Progenitor cell of endocrine pancreas (in vitro differentiated cells): ENCODE measurements at regions not wholly inside any gene's neighbourhood (a gene's known extent, or its start where the extent isn't known, plus 50 kb on each side); places are given as distances from the start of the nearest gene placed in this dataset.
"Not testable (repeated sequence)": the region's sequence is repeated elsewhere in the genome, so short reads cannot be mapped to it uniquely, and the experiment has no call there.

ENCODE experiments used
- DNase-seq: peaks from one replicate; pipeline ENCODE4 v3.0.0; 2021; ENCODE audit warnings: low spot score; ENCODE audit not compliant: unreplicated experiment
- H3K27ac Mint-ChIP-seq: 2 replicates; pipeline ENCODE4 v1.8.0; 2021; ENCODE audit warnings: mild to moderate bottlenecking, moderate library complexity, mixed read lengths
- H3K27me3 Mint-ChIP-seq: 2 replicates; pipeline ENCODE4 v1.8.0; 2021; ENCODE audit warnings: mixed read lengths
- H3K36me3 Mint-ChIP-seq: 2 replicates; pipeline ENCODE4 v1.8.0; 2022; ENCODE audit warnings: mixed read lengths; ENCODE audit not compliant: insufficient read depth
- H3K4me1 Mint-ChIP-seq: 2 replicates; pipeline ENCODE4 v1.8.0; 2021; ENCODE audit warnings: low read depth, mixed read lengths
- H3K4me3 Mint-ChIP-seq: 2 replicates; pipeline ENCODE4 v1.8.0; 2021; ENCODE audit warnings: low read depth, mild to moderate bottlenecking, moderate library complexity, mixed read lengths
- H3K9me3 Mint-ChIP-seq: 2 replicates; pipeline ENCODE4 v1.8.0; 2021; ENCODE audit warnings: low read depth, mixed read lengths
- CTCF ChIP-seq: fragments of 200-600 bp; sonication (generic); IDR thresholded peaks from one replicate; pipeline ENCODE4 v1.5.0; 2021; ENCODE audit warnings: antibody characterized with exemption, mild to moderate bottlenecking; ENCODE audit not compliant: unreplicated experiment

GRCh38 chr16:75818491-75818890 is 92.2 kb upstream of the CPHXL start:
- Mint-ChIP-seq H3K9me3 (peaks cover 13% of the 10 kb centered on the region), H3K4me1 (no peaks in the 10 kb centered on the region), H3K27me3 (no peaks in the 10 kb centered on the region), H3K4me3 (no peak overlapping the region), H3K27ac (no peak overlapping the region), H3K36me3 (no peaks in the 10 kb centered on the region)
- DNase-seq = no peak
- TF ChIP-seq CTCF = no peak

GRCh38 chr16:75820672-75821071 is 94.4 kb upstream of the CPHXL start:
- no peaks in the 10 kb centered on the region for H3K36me3 Mint-ChIP-seq
- no peaks in the 10 kb centered on the region for H3K27me3 Mint-ChIP-seq
- no peak overlapping the region for H3K27ac Mint-ChIP-seq
- DNase-seq = no peak
- H3K9me3 Mint-ChIP-seq = peaks cover 10% of the 10 kb centered on the region
- TF ChIP-seq CTCF = no peak
- no peaks in the 10 kb centered on the region for H3K4me1 Mint-ChIP-seq
- no peak overlapping the region for H3K4me3 Mint-ChIP-seq

GRCh38 chr16:75821117-75821516 is 94.8 kb upstream of the CPHXL start:
- H3K9me3 Mint-ChIP-seq = peaks cover 12% of the 10 kb centered on the region
- no peak for DNase-seq
- H3K27ac Mint-ChIP-seq = no peak overlapping the region
- no peaks in the 10 kb centered on the region for H3K4me1 Mint-ChIP-seq
- H3K36me3 Mint-ChIP-seq = no peaks in the 10 kb centered on the region
- H3K4me3 Mint-ChIP-seq = no peak overlapping the region
- H3K27me3 Mint-ChIP-seq = no peaks in the 10 kb centered on the region
- no peak for TF ChIP-seq CTCF

- H3K9me3 Mint-ChIP-seq = peaks cover 32% of the 10 kb centered on the region
- H3K36me3 Mint-ChIP-seq, H3K4me3 Mint-ChIP-seq, H3K27me3 Mint-ChIP-seq, H3K4me1 Mint-ChIP-seq, H3K27ac Mint-ChIP-seq, DNase-seq: not testable (repeated sequence)
Measured at GRCh38 chr16:75825750-75826149, 99.5 kb upstream of the CPHXL start.

GRCh38 chr16:75827372-75828038 is 101.2 kb upstream of the CPHXL start:
- peaks cover 45% of the 10 kb centered on the region for H3K9me3 Mint-ChIP-seq
- H3K4me3 Mint-ChIP-seq, H3K4me1 Mint-ChIP-seq, DNase-seq, H3K27me3 Mint-ChIP-seq, H3K27ac Mint-ChIP-seq, H3K36me3 Mint-ChIP-seq: not testable (repeated sequence)

- DNase-seq, H3K27ac Mint-ChIP-seq, H3K27me3 Mint-ChIP-seq, H3K4me3 Mint-ChIP-seq, H3K4me1 Mint-ChIP-seq, H3K36me3 Mint-ChIP-seq: not testable (repeated sequence)
- peaks cover 45% of the 10 kb centered on the region for H3K9me3 Mint-ChIP-seq
Measured at GRCh38 chr16:75833385-75833784, 107.1 kb upstream of the CPHXL start.

GRCh38 chr16:75836347-75837010 is 110.2 kb upstream of the CPHXL start:
- H3K27me3 Mint-ChIP-seq = no peaks in the 10 kb centered on the region
- no peak overlapping the region for H3K27ac Mint-ChIP-seq
- peaks cover 1% of the 10 kb centered on the region for H3K36me3 Mint-ChIP-seq
- DNase-seq = no peak
- H3K9me3 Mint-ChIP-seq = peaks cover 15% of the 10 kb centered on the region
- no peaks in the 10 kb centered on the region for H3K4me1 Mint-ChIP-seq
- no peak for TF ChIP-seq CTCF
- no peak overlapping the region for H3K4me3 Mint-ChIP-seq
